Activated T-cell treated with anti-CD3 and anti-CD28 coated beads for 1 hour (primary cell): ENCODE measurements at regions not wholly inside any gene's neighbourhood (a gene's known extent, or its start where the extent isn't known, plus 50 kb on each side); places are given as distances from the start of the nearest gene placed in this dataset.
A peak's percentile ranks its signal among the peaks of the same experiment; 100 is the strongest.

Experiments used
- DNase-seq: peaks from one replicate; pipeline ENCODE4 v3.0.0-alpha.2; 2020; ENCODE audit warnings: low read depth

GRCh38 chr5:8394965-8395364, 526.0 kb downstream of the MTRR start:
- DNase-seq, result no peak

GRCh38 chr5:8396246-8396645, 527.3 kb downstream of the MTRR start:
- no peak for DNase-seq

- DNase-seq, result no peak
These were observed 527.8 kb downstream of the MTRR start for GRCh38 chr5:8396756-8397155.

GRCh38 chr5:8399471-8399870, 530.5 kb downstream of the MTRR start:
- no peak for DNase-seq

GRCh38 chr5:8408258-8408657, 539.3 kb downstream of the MTRR start:
- no peak for DNase-seq

GRCh38 chr5:8410618-8411017, 541.7 kb downstream of the MTRR start:
- DNase-seq, result no peak

GRCh38 chr5:8413975-8414374, 545.0 kb downstream of the MTRR start:
- no peak for DNase-seq

- DNase-seq, result no peak
These were observed 548.5 kb downstream of the MTRR start for GRCh38 chr5:8417316-8418048.

GRCh38 chr5:8418049-8418426, 549.1 kb downstream of the MTRR start:
- DNase-seq, result no peak

GRCh38 chr5:8429778-8430758, 561.1 kb downstream of the MTRR start:
- DNase-seq, result no peak

GRCh38 chr5:8434501-8434900, 565.6 kb downstream of the MTRR start:
- DNase-seq, result no peak

GRCh38 chr5:8436924-8437323, 568.0 kb downstream of the MTRR start:
- no peak for DNase-seq

GRCh38 chr5:8445139-8445538, 576.2 kb downstream of the MTRR start:
- DNase-seq, result no peak

- DNase-seq, result no peak
These were observed 577.2 kb downstream of the MTRR start for GRCh38 chr5:8446179-8446578.

- DNase-seq, result no peak
These were observed 587.9 kb downstream of the MTRR start for GRCh38 chr5:8456846-8457186.

- DNase-seq, result peak; percentile 81
These were observed 588.5 kb downstream of the MTRR start for GRCh38 chr5:8457187-8458037.

- DNase-seq, result no peak
These were observed 589.1 kb downstream of the MTRR start for GRCh38 chr5:8458038-8458383.

GRCh38 chr5:8461543-8461942, 592.6 kb downstream of the MTRR start:
- no peak for DNase-seq

GRCh38 chr5:8462565-8462964, 593.6 kb downstream of the MTRR start:
- no peak for DNase-seq

- no peak for DNase-seq
These were observed 601.5 kb downstream of the MTRR start for GRCh38 chr5:8470489-8470888.

GRCh38 chr5:8471581-8471980, 602.6 kb downstream of the MTRR start:
- no peak for DNase-seq

GRCh38 chr5:8473016-8473415, 604.1 kb downstream of the MTRR start:
- no peak for DNase-seq
